ENCODE measurements at regions not wholly inside any gene's neighbourhood (a gene's known extent, or its start where the extent isn't known, plus 50 kb on each side); places are given as distances from the start of the nearest gene placed in this dataset.

DNA sequence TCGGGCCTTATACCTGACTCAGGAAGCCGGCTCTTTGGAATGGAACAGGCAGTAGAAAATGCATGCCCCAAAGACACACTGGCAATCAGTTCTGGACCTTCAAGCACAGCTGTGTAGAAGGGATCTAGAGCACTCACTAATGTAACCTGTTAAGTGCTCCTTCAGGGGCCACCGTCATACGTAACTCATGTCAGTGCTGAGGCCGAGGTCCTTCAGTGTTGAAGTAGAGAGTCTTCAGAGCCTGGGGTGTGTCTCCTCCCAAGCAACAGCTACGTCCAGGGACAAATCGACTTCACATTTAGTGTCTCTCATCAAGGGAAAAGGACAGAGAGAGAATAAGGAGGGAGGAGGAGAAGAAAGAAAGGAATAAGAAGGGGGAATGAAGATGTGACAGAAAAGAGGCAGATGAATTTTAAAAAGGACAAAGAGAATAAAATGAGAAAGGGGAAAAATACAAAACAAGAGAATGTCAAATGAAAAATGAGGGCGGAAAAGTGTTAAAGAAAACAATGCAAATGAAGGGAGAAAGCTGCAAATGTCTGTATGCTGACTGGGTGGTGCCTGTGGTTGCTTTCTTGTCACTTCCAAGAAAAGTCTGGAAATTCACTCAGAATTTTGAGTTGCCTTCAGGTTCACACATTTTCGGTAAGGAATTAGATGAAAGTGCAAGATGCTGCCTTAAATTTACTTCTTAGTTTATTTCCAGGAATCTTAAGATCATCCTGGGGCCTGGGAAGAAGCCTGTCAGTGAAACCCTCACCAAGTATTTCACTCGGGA, 989.4 kb downstream of the GRID1 start:
- H3K36me3 Mint-ChIP-seq, result no peaks in the 10 kb centered on the region
- H3K27ac Mint-ChIP-seq, result no peak overlapping the region
- CTCF ChIA-PET, result no interaction called here
- no peak overlapping the region for H3K4me3 Mint-ChIP-seq
- H3K4me1 Mint-ChIP-seq, result 0 out of 2 replicates have a peak, but pooled peaks cover 2% of the 10 kb centered on the region
- TF ChIP-seq, protein P1, sequence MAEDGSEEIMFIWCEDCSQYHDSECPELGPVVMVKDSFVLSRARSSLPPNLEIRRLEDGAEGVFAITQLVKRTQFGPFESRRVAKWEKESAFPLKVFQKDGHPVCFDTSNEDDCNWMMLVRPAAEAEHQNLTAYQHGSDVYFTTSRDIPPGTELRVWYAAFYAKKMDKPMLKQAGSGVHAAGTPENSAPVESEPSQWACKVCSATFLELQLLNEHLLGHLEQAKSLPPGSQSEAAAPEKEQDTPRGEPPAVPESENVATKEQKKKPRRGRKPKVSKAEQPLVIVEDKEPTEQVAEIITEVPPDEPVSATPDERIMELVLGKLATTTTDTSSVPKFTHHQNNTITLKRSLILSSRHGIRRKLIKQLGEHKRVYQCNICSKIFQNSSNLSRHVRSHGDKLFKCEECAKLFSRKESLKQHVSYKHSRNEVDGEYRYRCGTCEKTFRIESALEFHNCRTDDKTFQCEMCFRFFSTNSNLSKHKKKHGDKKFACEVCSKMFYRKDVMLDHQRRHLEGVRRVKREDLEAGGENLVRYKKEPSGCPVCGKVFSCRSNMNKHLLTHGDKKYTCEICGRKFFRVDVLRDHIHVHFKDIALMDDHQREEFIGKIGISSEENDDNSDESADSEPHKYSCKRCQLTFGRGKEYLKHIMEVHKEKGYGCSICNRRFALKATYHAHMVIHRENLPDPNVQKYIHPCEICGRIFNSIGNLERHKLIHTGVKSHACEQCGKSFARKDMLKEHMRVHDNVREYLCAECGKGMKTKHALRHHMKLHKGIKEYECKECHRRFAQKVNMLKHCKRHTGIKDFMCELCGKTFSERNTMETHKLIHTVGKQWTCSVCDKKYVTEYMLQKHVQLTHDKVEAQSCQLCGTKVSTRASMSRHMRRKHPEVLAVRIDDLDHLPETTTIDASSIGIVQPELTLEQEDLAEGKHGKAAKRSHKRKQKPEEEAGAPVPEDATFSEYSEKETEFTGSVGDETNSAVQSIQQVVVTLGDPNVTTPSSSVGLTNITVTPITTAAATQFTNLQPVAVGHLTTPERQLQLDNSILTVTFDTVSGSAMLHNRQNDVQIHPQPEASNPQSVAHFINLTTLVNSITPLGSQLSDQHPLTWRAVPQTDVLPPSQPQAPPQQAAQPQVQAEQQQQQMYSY (CRISPR knock-in tag; IDR thresholded peaks at IDR 0.05), result no peak
- no peaks in the 10 kb centered on the region; the same call in 1 of the 2 replicates for H3K27me3 Mint-ChIP-seq (ENCODE audit: low read depth)
- POLR2A ChIA-PET, result no interaction called here
- ATAC-seq (no peak), DNase-seq (ENCODE audit: low spot score) (no peak)
- H3K9me3 Mint-ChIP-seq, result peaks cover 5% of the 10 kb centered on the region

DNA sequence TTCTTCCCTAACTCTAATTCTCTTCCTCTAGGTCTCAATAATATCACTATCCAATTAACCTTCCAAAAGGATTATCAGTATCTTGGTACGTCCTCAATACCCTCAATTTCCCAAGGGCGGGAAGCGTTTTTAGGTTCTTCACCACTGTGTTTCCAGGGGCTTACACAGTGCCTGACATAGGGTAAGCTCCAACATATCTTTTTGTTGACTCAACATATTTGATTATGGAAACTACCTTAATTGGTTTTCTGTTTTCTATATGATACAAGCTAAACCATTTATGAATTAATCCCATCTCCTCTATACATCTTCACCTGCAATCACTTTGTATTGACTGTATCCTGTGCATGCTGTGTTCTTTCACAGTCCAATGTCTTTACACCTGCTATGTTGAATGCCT, 987.3 kb downstream of the GRID1 start:
- Mint-ChIP-seq H3K27ac (no peak overlapping the region), H3K27me3 (ENCODE audit: low read depth) (no peaks in the 10 kb centered on the region; the same call in 1 of the 2 replicates), H3K9me3 (peaks cover 5% of the 10 kb centered on the region), H3K4me1 (0 out of 2 replicates have a peak, but pooled peaks cover 2% of the 10 kb centered on the region), H3K36me3 (no peaks in the 10 kb centered on the region), H3K4me3 (no peak overlapping the region)
- ATAC-seq (no peak), DNase-seq (ENCODE audit: low spot score) (no peak)
- CTCF ChIA-PET, result no interaction called here
- POLR2A ChIA-PET, result no interaction called here
- TF ChIP-seq ELF4 (CRISPR knock-in tag; IDR thresholded peaks at IDR 0.05; ENCODE audit: low read depth), result no peak
- TF ChIP-seq, protein P2, sequence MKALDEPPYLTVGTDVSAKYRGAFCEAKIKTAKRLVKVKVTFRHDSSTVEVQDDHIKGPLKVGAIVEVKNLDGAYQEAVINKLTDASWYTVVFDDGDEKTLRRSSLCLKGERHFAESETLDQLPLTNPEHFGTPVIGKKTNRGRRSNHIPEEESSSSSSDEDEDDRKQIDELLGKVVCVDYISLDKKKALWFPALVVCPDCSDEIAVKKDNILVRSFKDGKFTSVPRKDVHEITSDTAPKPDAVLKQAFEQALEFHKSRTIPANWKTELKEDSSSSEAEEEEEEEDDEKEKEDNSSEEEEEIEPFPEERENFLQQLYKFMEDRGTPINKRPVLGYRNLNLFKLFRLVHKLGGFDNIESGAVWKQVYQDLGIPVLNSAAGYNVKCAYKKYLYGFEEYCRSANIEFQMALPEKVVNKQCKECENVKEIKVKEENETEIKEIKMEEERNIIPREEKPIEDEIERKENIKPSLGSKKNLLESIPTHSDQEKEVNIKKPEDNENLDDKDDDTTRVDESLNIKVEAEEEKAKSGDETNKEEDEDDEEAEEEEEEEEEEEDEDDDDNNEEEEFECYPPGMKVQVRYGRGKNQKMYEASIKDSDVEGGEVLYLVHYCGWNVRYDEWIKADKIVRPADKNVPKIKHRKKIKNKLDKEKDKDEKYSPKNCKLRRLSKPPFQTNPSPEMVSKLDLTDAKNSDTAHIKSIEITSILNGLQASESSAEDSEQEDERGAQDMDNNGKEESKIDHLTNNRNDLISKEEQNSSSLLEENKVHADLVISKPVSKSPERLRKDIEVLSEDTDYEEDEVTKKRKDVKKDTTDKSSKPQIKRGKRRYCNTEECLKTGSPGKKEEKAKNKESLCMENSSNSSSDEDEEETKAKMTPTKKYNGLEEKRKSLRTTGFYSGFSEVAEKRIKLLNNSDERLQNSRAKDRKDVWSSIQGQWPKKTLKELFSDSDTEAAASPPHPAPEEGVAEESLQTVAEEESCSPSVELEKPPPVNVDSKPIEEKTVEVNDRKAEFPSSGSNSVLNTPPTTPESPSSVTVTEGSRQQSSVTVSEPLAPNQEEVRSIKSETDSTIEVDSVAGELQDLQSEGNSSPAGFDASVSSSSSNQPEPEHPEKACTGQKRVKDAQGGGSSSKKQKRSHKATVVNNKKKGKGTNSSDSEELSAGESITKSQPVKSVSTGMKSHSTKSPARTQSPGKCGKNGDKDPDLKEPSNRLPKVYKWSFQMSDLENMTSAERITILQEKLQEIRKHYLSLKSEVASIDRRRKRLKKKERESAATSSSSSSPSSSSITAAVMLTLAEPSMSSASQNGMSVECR (CRISPR knock-in tag; IDR thresholded peaks at IDR 0.05; ENCODE audit: borderline replicate concordance), result no peak
- TF ChIP-seq CBFB (CRISPR knock-in tag; IDR thresholded peaks at IDR 0.05; ENCODE audit: low read depth), result no peak
- TF ChIP-seq, protein P3, sequence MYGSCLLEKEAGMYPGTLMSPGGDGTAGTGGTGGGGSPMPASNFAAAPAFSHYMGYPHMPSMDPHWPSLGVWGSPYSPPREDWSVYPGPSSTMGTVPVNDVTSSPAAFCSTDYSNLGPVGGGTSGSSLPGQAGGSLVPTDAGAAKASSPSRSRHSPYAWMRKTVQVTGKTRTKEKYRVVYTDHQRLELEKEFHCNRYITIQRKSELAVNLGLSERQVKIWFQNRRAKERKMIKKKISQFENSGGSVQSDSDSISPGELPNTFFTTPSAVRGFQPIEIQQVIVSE (CRISPR knock-in tag; IDR thresholded peaks at IDR 0.05; ENCODE audit: borderline replicate concordance), result no peak
- TF ChIP-seq, protein P4, sequence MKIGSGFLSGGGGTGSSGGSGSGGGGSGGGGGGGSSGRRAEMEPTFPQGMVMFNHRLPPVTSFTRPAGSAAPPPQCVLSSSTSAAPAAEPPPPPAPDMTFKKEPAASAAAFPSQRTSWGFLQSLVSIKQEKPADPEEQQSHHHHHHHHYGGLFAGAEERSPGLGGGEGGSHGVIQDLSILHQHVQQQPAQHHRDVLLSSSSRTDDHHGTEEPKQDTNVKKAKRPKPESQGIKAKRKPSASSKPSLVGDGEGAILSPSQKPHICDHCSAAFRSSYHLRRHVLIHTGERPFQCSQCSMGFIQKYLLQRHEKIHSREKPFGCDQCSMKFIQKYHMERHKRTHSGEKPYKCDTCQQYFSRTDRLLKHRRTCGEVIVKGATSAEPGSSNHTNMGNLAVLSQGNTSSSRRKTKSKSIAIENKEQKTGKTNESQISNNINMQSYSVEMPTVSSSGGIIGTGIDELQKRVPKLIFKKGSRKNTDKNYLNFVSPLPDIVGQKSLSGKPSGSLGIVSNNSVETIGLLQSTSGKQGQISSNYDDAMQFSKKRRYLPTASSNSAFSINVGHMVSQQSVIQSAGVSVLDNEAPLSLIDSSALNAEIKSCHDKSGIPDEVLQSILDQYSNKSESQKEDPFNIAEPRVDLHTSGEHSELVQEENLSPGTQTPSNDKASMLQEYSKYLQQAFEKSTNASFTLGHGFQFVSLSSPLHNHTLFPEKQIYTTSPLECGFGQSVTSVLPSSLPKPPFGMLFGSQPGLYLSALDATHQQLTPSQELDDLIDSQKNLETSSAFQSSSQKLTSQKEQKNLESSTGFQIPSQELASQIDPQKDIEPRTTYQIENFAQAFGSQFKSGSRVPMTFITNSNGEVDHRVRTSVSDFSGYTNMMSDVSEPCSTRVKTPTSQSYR (CRISPR knock-in tag; IDR thresholded peaks at IDR 0.05), result no peak
- no peak for TF ChIP-seq GABPB1 (CRISPR knock-in tag; IDR thresholded peaks at IDR 0.05)
- TF ChIP-seq NFE2L1 (CRISPR knock-in tag; IDR thresholded peaks at IDR 0.05), result no peak
- no peak for TF ChIP-seq NR2C2 (CRISPR knock-in tag; IDR thresholded peaks at IDR 0.05)
- TF ChIP-seq, protein P5, sequence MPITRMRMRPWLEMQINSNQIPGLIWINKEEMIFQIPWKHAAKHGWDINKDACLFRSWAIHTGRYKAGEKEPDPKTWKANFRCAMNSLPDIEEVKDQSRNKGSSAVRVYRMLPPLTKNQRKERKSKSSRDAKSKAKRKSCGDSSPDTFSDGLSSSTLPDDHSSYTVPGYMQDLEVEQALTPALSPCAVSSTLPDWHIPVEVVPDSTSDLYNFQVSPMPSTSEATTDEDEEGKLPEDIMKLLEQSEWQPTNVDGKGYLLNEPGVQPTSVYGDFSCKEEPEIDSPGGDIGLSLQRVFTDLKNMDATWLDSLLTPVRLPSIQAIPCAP (CRISPR knock-in tag; IDR thresholded peaks at IDR 0.05), result no peak
- no peak for TF ChIP-seq SMAD4 (CRISPR knock-in tag; IDR thresholded peaks at IDR 0.05)
- TF ChIP-seq, protein P6, sequence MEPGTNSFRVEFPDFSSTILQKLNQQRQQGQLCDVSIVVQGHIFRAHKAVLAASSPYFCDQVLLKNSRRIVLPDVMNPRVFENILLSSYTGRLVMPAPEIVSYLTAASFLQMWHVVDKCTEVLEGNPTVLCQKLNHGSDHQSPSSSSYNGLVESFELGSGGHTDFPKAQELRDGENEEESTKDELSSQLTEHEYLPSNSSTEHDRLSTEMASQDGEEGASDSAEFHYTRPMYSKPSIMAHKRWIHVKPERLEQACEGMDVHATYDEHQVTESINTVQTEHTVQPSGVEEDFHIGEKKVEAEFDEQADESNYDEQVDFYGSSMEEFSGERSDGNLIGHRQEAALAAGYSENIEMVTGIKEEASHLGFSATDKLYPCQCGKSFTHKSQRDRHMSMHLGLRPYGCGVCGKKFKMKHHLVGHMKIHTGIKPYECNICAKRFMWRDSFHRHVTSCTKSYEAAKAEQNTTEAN (CRISPR knock-in tag; IDR thresholded peaks at IDR 0.05), result no peak
- no peak for TF ChIP-seq SOX15 (CRISPR knock-in tag; IDR thresholded peaks at IDR 0.05)
- TF ChIP-seq, protein P7, sequence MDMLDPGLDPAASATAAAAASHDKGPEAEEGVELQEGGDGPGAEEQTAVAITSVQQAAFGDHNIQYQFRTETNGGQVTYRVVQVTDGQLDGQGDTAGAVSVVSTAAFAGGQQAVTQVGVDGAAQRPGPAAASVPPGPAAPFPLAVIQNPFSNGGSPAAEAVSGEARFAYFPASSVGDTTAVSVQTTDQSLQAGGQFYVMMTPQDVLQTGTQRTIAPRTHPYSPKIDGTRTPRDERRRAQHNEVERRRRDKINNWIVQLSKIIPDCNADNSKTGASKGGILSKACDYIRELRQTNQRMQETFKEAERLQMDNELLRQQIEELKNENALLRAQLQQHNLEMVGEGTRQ (CRISPR knock-in tag; IDR thresholded peaks at IDR 0.05), result no peak
- no peak for TF ChIP-seq ZNF263 (CRISPR knock-in tag; IDR thresholded peaks at IDR 0.05; ENCODE audit: low read depth)
- TF ChIP-seq OVOL2 (CRISPR knock-in tag; IDR thresholded peaks at IDR 0.05; ENCODE audit: borderline replicate concordance), result no peak
- TF ChIP-seq, protein P8, sequence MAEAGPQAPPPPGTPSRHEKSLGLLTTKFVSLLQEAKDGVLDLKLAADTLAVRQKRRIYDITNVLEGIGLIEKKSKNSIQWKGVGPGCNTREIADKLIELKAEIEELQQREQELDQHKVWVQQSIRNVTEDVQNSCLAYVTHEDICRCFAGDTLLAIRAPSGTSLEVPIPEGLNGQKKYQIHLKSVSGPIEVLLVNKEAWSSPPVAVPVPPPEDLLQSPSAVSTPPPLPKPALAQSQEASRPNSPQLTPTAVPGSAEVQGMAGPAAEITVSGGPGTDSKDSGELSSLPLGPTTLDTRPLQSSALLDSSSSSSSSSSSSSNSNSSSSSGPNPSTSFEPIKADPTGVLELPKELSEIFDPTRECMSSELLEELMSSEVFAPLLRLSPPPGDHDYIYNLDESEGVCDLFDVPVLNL (CRISPR knock-in tag; IDR thresholded peaks at IDR 0.05; ENCODE audit: borderline replicate concordance, low read depth), result no peak
- TF ChIP-seq JAZF1 (CRISPR knock-in tag; IDR thresholded peaks at IDR 0.05), result no peak

All from WTC11 (cell line).